Neural progenitor cell (in vitro differentiated cells): ENCODE measurements at regions not wholly inside any gene's neighbourhood (a gene's known extent, or its start where the extent isn't known, plus 50 kb on each side); places are given as distances from the start of the nearest gene placed in this dataset.
A peak's percentile ranks its signal among the peaks of the same experiment; 100 is the strongest.

Source experiments
- DNase-seq: peaks from one replicate; pipeline ENCODE4 v3.0.0-alpha.2; 2016; ENCODE audit warnings: low spot score
- H2AFZ ChIP-seq: fragments of 200-600 bp; sonication (generic); replicated peaks from 2 replicates; pipeline ENCODE4 v1.6.1; 2016; ENCODE audit warnings: antibody characterized with exemption
- H3F3A ChIP-seq: fragments of 200-600 bp; sonication (generic); 2 replicates; pipeline ENCODE4 v1.6.1; 2016; ENCODE audit warnings: antibody characterized with exemption, low read depth
- H3K27ac ChIP-seq: fragments of 200-600 bp; sonication (generic); 2 replicates; pipeline ENCODE4 v1.5.1; 2016; ENCODE audit warnings: mild to moderate bottlenecking
- H3K27me3 ChIP-seq: fragments of 200-600 bp; sonication (generic); 2 replicates; pipeline ENCODE4 v1.6.1; 2016; ENCODE audit warnings: mild to moderate bottlenecking, moderate library complexity
- H3K36me3 ChIP-seq: fragments of 200-600 bp; sonication (generic); 2 replicates; pipeline ENCODE4 v1.5.1; 2016
- H3K4me1 ChIP-seq: fragments of 200-600 bp; sonication (generic); 2 replicates; pipeline ENCODE4 v1.6.1; 2016; ENCODE audit warnings: mixed run types
- H3K4me2 ChIP-seq: fragments of 200-600 bp; sonication (generic); 2 replicates; pipeline ENCODE4 v1.6.1; 2016
- H3K4me3 ChIP-seq: fragments of 200-600 bp; sonication (generic); 2 replicates; pipeline ENCODE4 v1.5.1; 2016
- H3K79me2 ChIP-seq: fragments of 200-600 bp; sonication (generic); 2 replicates; pipeline ENCODE4 v1.6.1; 2016; ENCODE audit warnings: low read depth
- H3K9ac ChIP-seq: fragments of 200-600 bp; sonication (generic); 2 replicates; pipeline ENCODE4 v1.6.1; 2016
- H3K9me3 ChIP-seq: fragments of 200-600 bp; sonication (generic); 2 replicates; pipeline ENCODE4 v1.5.1; 2016; ENCODE audit warnings: low read depth
- H4K20me1 ChIP-seq: fragments of 200-600 bp; sonication (generic); 2 replicates; pipeline ENCODE4 v1.6.1; 2016; ENCODE audit warnings: low read depth
- H3K27ac Mint-ChIP-seq: 3 replicates; pipeline ENCODE4 v1.8.0; 2021; ENCODE audit warnings: mixed read lengths
- H3K27me3 Mint-ChIP-seq: 2 replicates; pipeline ENCODE4 v1.8.0; 2022; ENCODE audit warnings: low read depth, mild to moderate bottlenecking, inconsistent platforms, moderate library complexity, mixed read lengths; ENCODE audit not compliant: insufficient read depth
- H3K36me3 Mint-ChIP-seq: 3 replicates; pipeline ENCODE4 v1.8.0; 2021; ENCODE audit warnings: mixed read lengths
- H3K4me1 Mint-ChIP-seq: 3 replicates; pipeline ENCODE4 v1.8.0; 2021; ENCODE audit warnings: mixed read lengths
- H3K4me3 Mint-ChIP-seq: 3 replicates; pipeline ENCODE4 v1.8.0; 2021; ENCODE audit warnings: mild to moderate bottlenecking, moderate library complexity, mixed read lengths
- H3K9me3 Mint-ChIP-seq: 3 replicates; pipeline ENCODE4 v1.8.0; 2020; ENCODE audit warnings: mixed read lengths
- CTCF ChIP-seq: fragments of 200-600 bp; sonication (generic); IDR thresholded peaks from 2 replicates; pipeline ENCODE4 v1.5.1; 2017; ENCODE audit warnings: antibody characterized with exemption, mild to moderate bottlenecking
- EZH2 ChIP-seq: fragments of 200-600 bp; sonication (generic); IDR thresholded peaks from 2 replicates; pipeline ENCODE4 v1.6.1; 2017; ENCODE audit warnings: antibody characterized with exemption, mild to moderate bottlenecking, moderate library complexity
- EZH2phosphoT487 ChIP-seq: fragments of 200-600 bp; sonication (generic); IDR thresholded peaks from 2 replicates; pipeline ENCODE4 v1.6.1; 2017; ENCODE audit warnings: antibody characterized with exemption

- no peak overlapping the region for H3K9ac ChIP-seq
- no peaks in the 10 kb centered on the region for H3K9me3 Mint-ChIP-seq
- H2AFZ ChIP-seq: no peak overlapping the region
- H3F3A ChIP-seq: no peaks in the 10 kb centered on the region
- TF ChIP-seq EZH2 (no peak), EZH2phosphoT487 (no peak), CTCF (no peak)
- peaks cover 9% of the 10 kb centered on the region for H3K27me3 Mint-ChIP-seq
- H3K4me1 Mint-ChIP-seq: peaks cover 23% of the 10 kb centered on the region
- no peak overlapping the region for H3K4me2 ChIP-seq
- peak overlapping the region; percentile 42 for H3K4me3 Mint-ChIP-seq
- no peaks in the 10 kb centered on the region for H3K9me3 ChIP-seq
- no peak overlapping the region for H3K4me3 ChIP-seq
- H3K4me1 ChIP-seq: no peaks in the 10 kb centered on the region
- H3K36me3 Mint-ChIP-seq: peaks cover 1% of the 10 kb centered on the region
- peaks cover 9% of the 10 kb centered on the region for H3K27me3 ChIP-seq
- no peaks in the 10 kb centered on the region for H4K20me1 ChIP-seq
- no peaks in the 10 kb centered on the region for H3K36me3 ChIP-seq
- H3K27ac Mint-ChIP-seq: no peak overlapping the region
- H3K79me2 ChIP-seq: no peaks in the 10 kb centered on the region
- DNase-seq: no peak
- H3K27ac ChIP-seq: no peak overlapping the region
Observed at GRCh38 chr16:6958184-6958583, 374.5 kb upstream of the RBFOX1 start.

GRCh38 chr16:6957681-6958080 lies 375.0 kb upstream of the RBFOX1 start:
- peak overlapping the region; percentile 42 for H3K4me3 Mint-ChIP-seq
- H3K27ac Mint-ChIP-seq: peak overlapping the region; percentile 43
- DNase-seq: peak; percentile 17
- no peak overlapping the region for H3K27ac ChIP-seq
- H3K4me1 ChIP-seq: no peaks in the 10 kb centered on the region
- H3K27me3 Mint-ChIP-seq: peaks cover 9% of the 10 kb centered on the region
- TF ChIP-seq EZH2phosphoT487 (no peak), EZH2 (no peak), CTCF (no peak)
- no peaks in the 10 kb centered on the region for H3K36me3 ChIP-seq
- H3K4me2 ChIP-seq: no peak overlapping the region
- no peaks in the 10 kb centered on the region for H4K20me1 ChIP-seq
- no peak overlapping the region for H2AFZ ChIP-seq
- no peak overlapping the region for H3K9ac ChIP-seq
- H3K9me3 ChIP-seq: no peaks in the 10 kb centered on the region
- H3K79me2 ChIP-seq: no peaks in the 10 kb centered on the region
- H3K4me3 ChIP-seq: no peak overlapping the region
- peaks cover 9% of the 10 kb centered on the region for H3K27me3 ChIP-seq
- no peaks in the 10 kb centered on the region for H3K9me3 Mint-ChIP-seq
- no peaks in the 10 kb centered on the region for H3F3A ChIP-seq
- peaks cover 1% of the 10 kb centered on the region for H3K36me3 Mint-ChIP-seq
- H3K4me1 Mint-ChIP-seq: peaks cover 21% of the 10 kb centered on the region

- no peaks in the 10 kb centered on the region for H3K9me3 Mint-ChIP-seq
- H3K4me1 Mint-ChIP-seq: peaks cover 18% of the 10 kb centered on the region
- H3K36me3 Mint-ChIP-seq: peaks cover 1% of the 10 kb centered on the region
- Histone ChIP-seq H4K20me1 (no peaks in the 10 kb centered on the region), H3K9me3 (no peaks in the 10 kb centered on the region), H3K36me3 (no peaks in the 10 kb centered on the region), H3K9ac (no peak overlapping the region), H3K4me2 (no peak overlapping the region), H3K27ac (no peak overlapping the region), H3K27me3 (no peaks in the 10 kb centered on the region), H3K79me2 (no peaks in the 10 kb centered on the region), H2AFZ (no peak overlapping the region), H3K4me3 (no peak overlapping the region), H3F3A (no peaks in the 10 kb centered on the region), H3K4me1 (no peaks in the 10 kb centered on the region)
- H3K4me3 Mint-ChIP-seq: no peak overlapping the region
- no peak for TF ChIP-seq EZH2phosphoT487
- no peak for TF ChIP-seq CTCF
- TF ChIP-seq EZH2: no peak
- DNase-seq: no peak
- H3K27ac Mint-ChIP-seq: no peak overlapping the region
- peaks cover 6% of the 10 kb centered on the region for H3K27me3 Mint-ChIP-seq
Observed at GRCh38 chr16:6956511-6956910, 376.1 kb upstream of the RBFOX1 start.

- H4K20me1 ChIP-seq: no peaks in the 10 kb centered on the region
- no peaks in the 10 kb centered on the region for H3K36me3 ChIP-seq
- no peaks in the 10 kb centered on the region for H3K9me3 Mint-ChIP-seq
- TF ChIP-seq CTCF (no peak), EZH2phosphoT487 (no peak), EZH2 (no peak)
- no peak overlapping the region for H2AFZ ChIP-seq
- H3K36me3 Mint-ChIP-seq: peaks cover 1% of the 10 kb centered on the region
- no peak overlapping the region for H3K27ac Mint-ChIP-seq
- H3K9ac ChIP-seq: no peak overlapping the region
- H3K4me1 ChIP-seq: no peaks in the 10 kb centered on the region
- peaks cover 18% of the 10 kb centered on the region for H3K4me1 Mint-ChIP-seq
- DNase-seq: no peak
- H3K27ac ChIP-seq: no peak overlapping the region
- peaks cover 4% of the 10 kb centered on the region for H3K27me3 Mint-ChIP-seq
- H3K79me2 ChIP-seq: no peaks in the 10 kb centered on the region
- H3K4me2 ChIP-seq: no peak overlapping the region
- no peaks in the 10 kb centered on the region for H3K9me3 ChIP-seq
- H3F3A ChIP-seq: no peaks in the 10 kb centered on the region
- H3K27me3 ChIP-seq: no peaks in the 10 kb centered on the region
- no peak overlapping the region for H3K4me3 ChIP-seq
- H3K4me3 Mint-ChIP-seq: no peak overlapping the region
Observed at GRCh38 chr16:6955303-6955702, 377.3 kb upstream of the RBFOX1 start.
